GM19025 (cell line): ENCODE measurements at regions not wholly inside any gene's neighbourhood (a gene's known extent, or its start where the extent isn't known, plus 50 kb on each side); places are given as distances from the start of the nearest gene placed in this dataset.

Experiments used
- ATAC-seq: cut with Tn5 transposase; IDR thresholded peaks from one replicate; pipeline ENCODE4 v1.9.1; 2021; ENCODE audit warnings: mild to moderate bottlenecking, low read depth, moderate library complexity; ENCODE audit not compliant: unreplicated experiment

- ATAC-seq, result no peak
Measured at GRCh38 chr7:84688671-84689070, 494.1 kb upstream of the SEMA3A start.

GRCh38 chr7:84686373-84686772 lies 491.8 kb upstream of the SEMA3A start:
- ATAC-seq, result no peak

- no peak for ATAC-seq
Measured at GRCh38 chr7:84684836-84685480, 490.4 kb upstream of the SEMA3A start.

GRCh38 chr7:84682543-84682942 lies 488.0 kb upstream of the SEMA3A start:
- no peak for ATAC-seq

GRCh38 chr7:84678841-84679240 lies 484.3 kb upstream of the SEMA3A start:
- ATAC-seq, result no peak

- ATAC-seq, result no peak
Measured at GRCh38 chr7:84677117-84677732, 482.6 kb upstream of the SEMA3A start.

GRCh38 chr7:84675633-84676034 lies 481.0 kb upstream of the SEMA3A start:
- no peak for ATAC-seq

- no peak for ATAC-seq
Measured at GRCh38 chr7:84674236-84674913, 479.8 kb upstream of the SEMA3A start.

GRCh38 chr7:84669177-84669732 lies 474.7 kb upstream of the SEMA3A start:
- ATAC-seq, result no peak

GRCh38 chr7:84668116-84668515 lies 473.5 kb upstream of the SEMA3A start:
- ATAC-seq, result no peak

- ATAC-seq, result no peak
Measured at GRCh38 chr7:84666651-84667050, 472.1 kb upstream of the SEMA3A start.

GRCh38 chr7:84665339-84665738 lies 470.8 kb upstream of the SEMA3A start:
- ATAC-seq, result no peak

- no peak for ATAC-seq
Measured at GRCh38 chr7:84664626-84665025, 470.0 kb upstream of the SEMA3A start.

- ATAC-seq, result no peak
Measured at GRCh38 chr7:84663224-84663623, 468.6 kb upstream of the SEMA3A start.

- ATAC-seq, result no peak
Measured at GRCh38 chr7:84658286-84658685, 463.7 kb upstream of the SEMA3A start.

GRCh38 chr7:84654273-84654672 lies 459.7 kb upstream of the SEMA3A start:
- ATAC-seq, result no peak

- ATAC-seq, result no peak
Measured at GRCh38 chr7:84651876-84652275, 457.3 kb upstream of the SEMA3A start.

- no peak for ATAC-seq
Measured at GRCh38 chr7:84647797-84648757, 453.5 kb upstream of the SEMA3A start.

- ATAC-seq, result no peak
Measured at GRCh38 chr7:84642611-84643010, 448.0 kb upstream of the SEMA3A start.

GRCh38 chr7:84640637-84641036 lies 446.0 kb upstream of the SEMA3A start:
- ATAC-seq, result no peak

- ATAC-seq, result no peak
Measured at GRCh38 chr7:84638339-84638697, 443.7 kb upstream of the SEMA3A start.
